Endothelial cell of umbilical vein (primary cell): ENCODE measurements at regions not wholly inside any gene's neighbourhood (a gene's known extent, or its start where the extent isn't known, plus 50 kb on each side); places are given as distances from the start of the nearest gene placed in this dataset.

Experiments
- CTCF ChIP-seq, 2 donors: IDR thresholded peaks; 1 replicate in 1 of 2; 2 replicates in 1 of 2; pipeline ENCODE4 v1.5.1; 2011; ENCODE audit warnings: low read length in 2 of 2, mild to moderate bottlenecking in 2 of 2, moderate library complexity in 2 of 2, control low read depth in 1 of 2, inconsistent platforms in 1 of 2, low read depth in 1 of 2; ENCODE audit not compliant: insufficient read depth in 1 of 2; ENCODE audit errors: extremely low read depth in 1 of 2
- EZH2 ChIP-seq: IDR thresholded peaks from 2 replicates; pipeline ENCODE4 v1.6.1; 2012; ENCODE audit warnings: borderline replicate concordance, low read depth, mild to moderate bottlenecking, moderate library complexity, low read length, inconsistent platforms; ENCODE audit not compliant: severe bottlenecking
- FOS ChIP-seq: IDR thresholded peaks from 2 replicates; pipeline ENCODE4 v1.6.1; 2011; ENCODE audit warnings: mild to moderate bottlenecking, low read length, moderate library complexity, borderline replicate concordance; ENCODE audit not compliant: insufficient read depth
- GATA2 ChIP-seq: IDR thresholded peaks from 2 replicates; pipeline ENCODE4 v1.7.0; 2011; ENCODE audit warnings: low read depth, mild to moderate bottlenecking, moderate library complexity, mixed read lengths, low read length; ENCODE audit not compliant: insufficient read length, insufficient read depth
- MAX ChIP-seq: IDR thresholded peaks from 2 replicates; pipeline ENCODE4 v1.6.1; 2011; ENCODE audit not compliant: insufficient read depth, insufficient read length
- MYC ChIP-seq: IDR thresholded peaks from one replicate; pipeline ENCODE4 v1.6.1; 2011; ENCODE audit warnings: mild to moderate bottlenecking, low read depth, low read length
- POLR2A ChIP-seq: IDR thresholded peaks from 2 replicates; pipeline ENCODE4 v1.6.1; 2012; ENCODE audit warnings: low read depth, mild to moderate bottlenecking, control low read depth, low read length
- POLR2AphosphoS5 ChIP-seq: IDR thresholded peaks from 2 replicates; pipeline ENCODE4 v1.6.1; 2012; ENCODE audit warnings: low read depth, mild to moderate bottlenecking, control low read depth, low read length, moderate library complexity; ENCODE audit not compliant: insufficient read depth

- TF ChIP-seq CTCF (IDR thresholded peaks at IDR 0.05; ENCODE audit: extremely low read depth in 1 of 2, insufficient read depth in 1 of 2, low read depth in 1 of 2, low read length in 2 of 2) (no peak), POLR2AphosphoS5 (no peak), EZH2 (no peak), POLR2A (no peak), GATA2 (no peak), MYC (no peak), FOS (no peak), MAX (no peak)
These were observed 190.3 kb upstream of the SPOCK3 start for GRCh38 chr4:167424341-167425256.
